ENCODE measurements at regions not wholly inside any gene's neighbourhood (a gene's known extent, or its start where the extent isn't known, plus 50 kb on each side); places are given as distances from the start of the nearest gene placed in this dataset.

GRCh38 chr13:23957981-23958380, 60.7 kb upstream of the C1QTNF9B start:
- H3K9me3 ChIP-seq (ENCODE audit: control insufficient read depth in 2 of 2, insufficient read depth in 1 of 2, low read depth in 1 of 2, low read length in 1 of 2): no peaks in the 10 kb centered on the region
- DNase-seq: no peak
- peaks cover 0 to 8% (median 0%) of the 10 kb centered on the region in 3 donors for H3K4me1 ChIP-seq (ENCODE audit: control insufficient read depth in 3 of 3, insufficient read depth in 2 of 3, low read depth in 1 of 3, low read length in 2 of 3)
- H3K36me3 ChIP-seq (ENCODE audit: control insufficient read depth in 3 of 3, insufficient read depth in 2 of 3, low read depth in 1 of 3, low read length in 3 of 3): no peaks in the 10 kb centered on the region
- no peak for FAIRE-seq
- no peaks in the 10 kb centered on the region for H3K27me3 ChIP-seq (ENCODE audit: control insufficient read depth in 3 of 3, insufficient read depth in 3 of 3, low read length in 3 of 3)
- H3K4me3 ChIP-seq (ENCODE audit: low read depth in 1 of 3, low read length in 3 of 3): no peak overlapping the region
- H3K27ac ChIP-seq (ENCODE audit: low read depth in 1 of 3, low read length in 2 of 3): no peak overlapping the region
- 89 to 94% (median 94%) methylated on average over 4 of the region's 4 CpGs for WGBS, 3 donors

GRCh38 chr13:23959231-23959862, 62.0 kb upstream of the C1QTNF9B start:
- H3K27ac ChIP-seq (ENCODE audit: low read depth in 1 of 3, low read length in 2 of 3): no peak overlapping the region
- H3K36me3 ChIP-seq (ENCODE audit: control insufficient read depth in 3 of 3, insufficient read depth in 2 of 3, low read depth in 1 of 3, low read length in 3 of 3): no peaks in the 10 kb centered on the region
- WGBS, 3 donors: 69 to 76% (median 74%) methylated on average over 2 of the region's 2 CpGs
- FAIRE-seq: no peak
- no peaks in the 10 kb centered on the region for H3K9me3 ChIP-seq (ENCODE audit: control insufficient read depth in 2 of 2, insufficient read depth in 1 of 2, low read depth in 1 of 2, low read length in 1 of 2)
- peaks cover 0 to 8% (median 4%) of the 10 kb centered on the region in 3 donors for H3K4me1 ChIP-seq (ENCODE audit: control insufficient read depth in 3 of 3, insufficient read depth in 2 of 3, low read depth in 1 of 3, low read length in 2 of 3)
- no peaks in the 10 kb centered on the region for H3K27me3 ChIP-seq (ENCODE audit: control insufficient read depth in 3 of 3, insufficient read depth in 3 of 3, low read length in 3 of 3)
- no peak for DNase-seq
- no peak overlapping the region for H3K4me3 ChIP-seq (ENCODE audit: low read depth in 1 of 3, low read length in 3 of 3)

GRCh38 chr13:23960566-23961156, 63.4 kb upstream of the C1QTNF9B start:
- peak; percentile 44 to 56 for DNase-seq
- Histone ChIP-seq H3K9me3 (ENCODE audit: control insufficient read depth in 2 of 2, insufficient read depth in 1 of 2, low read depth in 1 of 2, low read length in 1 of 2) (no peaks in the 10 kb centered on the region), H3K27me3 (ENCODE audit: control insufficient read depth in 3 of 3, insufficient read depth in 3 of 3, low read length in 3 of 3) (no peaks in the 10 kb centered on the region), H3K27ac (ENCODE audit: low read depth in 1 of 3, low read length in 2 of 3) (no peak overlapping the region), H3K36me3 (ENCODE audit: control insufficient read depth in 3 of 3, insufficient read depth in 2 of 3, low read depth in 1 of 3, low read length in 3 of 3) (no peaks in the 10 kb centered on the region), H3K4me3 (ENCODE audit: low read depth in 1 of 3, low read length in 3 of 3) (no peak overlapping the region), H3K4me1 (ENCODE audit: control insufficient read depth in 3 of 3, insufficient read depth in 2 of 3, low read depth in 1 of 3, low read length in 2 of 3) (peaks cover 0 to 6% (median 4%) of the 10 kb centered on the region in 3 donors)
- FAIRE-seq: no peak
- 71 to 84% (median 73%) methylated on average over 1 of the region's 1 CpG for WGBS, 3 donors

GRCh38 chr13:23963184-23963931, 66.1 kb upstream of the C1QTNF9B start:
- no peak for FAIRE-seq
- WGBS, 3 donors: 52 to 69% (median 53%) methylated on average over 7 of the region's 7 CpGs
- no peaks in the 10 kb centered on the region for H3K9me3 ChIP-seq (ENCODE audit: control insufficient read depth in 2 of 2, insufficient read depth in 1 of 2, low read depth in 1 of 2, low read length in 1 of 2)
- H3K27me3 ChIP-seq (ENCODE audit: control insufficient read depth in 3 of 3, insufficient read depth in 3 of 3, low read length in 3 of 3): no peaks in the 10 kb centered on the region
- H3K36me3 ChIP-seq (ENCODE audit: control insufficient read depth in 3 of 3, insufficient read depth in 2 of 3, low read depth in 1 of 3, low read length in 3 of 3): no peaks in the 10 kb centered on the region
- H3K4me3 ChIP-seq (ENCODE audit: low read depth in 1 of 3, low read length in 3 of 3): no peak overlapping the region
- DNase-seq: no peak
- H3K4me1 ChIP-seq (ENCODE audit: control insufficient read depth in 3 of 3, insufficient read depth in 2 of 3, low read depth in 1 of 3, low read length in 2 of 3): peaks cover 0 to 9% (median 0%) of the 10 kb centered on the region in 3 donors
- H3K27ac ChIP-seq (ENCODE audit: low read depth in 1 of 3, low read length in 2 of 3): no peak overlapping the region

- Histone ChIP-seq H3K27me3 (ENCODE audit: control insufficient read depth in 3 of 3, insufficient read depth in 3 of 3, low read length in 3 of 3) (no peaks in the 10 kb centered on the region), H3K9me3 (ENCODE audit: control insufficient read depth in 2 of 2, insufficient read depth in 1 of 2, low read depth in 1 of 2, low read length in 1 of 2) (no peaks in the 10 kb centered on the region), H3K4me1 (ENCODE audit: control insufficient read depth in 3 of 3, insufficient read depth in 2 of 3, low read depth in 1 of 3, low read length in 2 of 3) (peaks cover 0 to 9% (median 0%) of the 10 kb centered on the region in 3 donors), H3K36me3 (ENCODE audit: control insufficient read depth in 3 of 3, insufficient read depth in 2 of 3, low read depth in 1 of 3, low read length in 3 of 3) (no peaks in the 10 kb centered on the region), H3K4me3 (ENCODE audit: low read depth in 1 of 3, low read length in 3 of 3) (no peak overlapping the region), H3K27ac (ENCODE audit: low read depth in 1 of 3, low read length in 2 of 3) (no peak overlapping the region)
- FAIRE-seq (no peak), DNase-seq (peak in 1 of 2 donors; percentile 32)
- 17 to 38% (median 22%) methylated on average over 2 of the region's 2 CpGs for WGBS, 3 donors
Observed at GRCh38 chr13:23963947-23964346, 66.6 kb upstream of the C1QTNF9B start.

DNA sequence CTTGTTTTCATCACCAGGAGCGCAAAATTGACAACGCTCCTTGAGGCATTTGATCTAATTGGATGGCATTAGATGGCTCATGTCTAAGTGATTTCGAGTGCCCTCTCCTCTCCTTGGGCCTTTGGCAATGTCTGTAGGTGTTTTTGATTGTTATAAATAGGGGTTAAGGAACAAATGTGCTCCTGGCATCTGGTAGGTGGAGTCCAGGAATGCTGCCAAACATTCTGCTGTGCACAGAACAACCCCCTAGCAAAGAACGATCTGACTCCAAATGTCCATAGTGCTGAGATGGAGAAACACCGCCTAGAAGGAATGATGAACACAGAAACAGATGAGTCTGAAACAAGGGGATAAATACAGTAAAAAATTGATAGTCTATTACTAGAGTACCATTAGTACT, 68.0 kb upstream of the C1QTNF9B start:
- H3K27me3 ChIP-seq (ENCODE audit: control insufficient read depth in 3 of 3, insufficient read depth in 3 of 3, low read length in 3 of 3): no peaks in the 10 kb centered on the region
- H3K9me3 ChIP-seq (ENCODE audit: control insufficient read depth in 2 of 2, insufficient read depth in 1 of 2, low read depth in 1 of 2, low read length in 1 of 2): no peaks in the 10 kb centered on the region
- DNase-seq (no peak), FAIRE-seq (no peak)
- 66 to 79% (median 70%) methylated on average over 5 of the region's 5 CpGs for WGBS, 3 donors
- no peak overlapping the region for H3K27ac ChIP-seq (ENCODE audit: low read depth in 1 of 3, low read length in 2 of 3)
- no peak overlapping the region for H3K4me3 ChIP-seq (ENCODE audit: low read depth in 1 of 3, low read length in 3 of 3)
- H3K4me1 ChIP-seq (ENCODE audit: control insufficient read depth in 3 of 3, insufficient read depth in 2 of 3, low read depth in 1 of 3, low read length in 2 of 3): peaks cover 0 to 9% (median 0%) of the 10 kb centered on the region in 3 donors
- no peaks in the 10 kb centered on the region for H3K36me3 ChIP-seq (ENCODE audit: control insufficient read depth in 3 of 3, insufficient read depth in 2 of 3, low read depth in 1 of 3, low read length in 3 of 3)

DNA sequence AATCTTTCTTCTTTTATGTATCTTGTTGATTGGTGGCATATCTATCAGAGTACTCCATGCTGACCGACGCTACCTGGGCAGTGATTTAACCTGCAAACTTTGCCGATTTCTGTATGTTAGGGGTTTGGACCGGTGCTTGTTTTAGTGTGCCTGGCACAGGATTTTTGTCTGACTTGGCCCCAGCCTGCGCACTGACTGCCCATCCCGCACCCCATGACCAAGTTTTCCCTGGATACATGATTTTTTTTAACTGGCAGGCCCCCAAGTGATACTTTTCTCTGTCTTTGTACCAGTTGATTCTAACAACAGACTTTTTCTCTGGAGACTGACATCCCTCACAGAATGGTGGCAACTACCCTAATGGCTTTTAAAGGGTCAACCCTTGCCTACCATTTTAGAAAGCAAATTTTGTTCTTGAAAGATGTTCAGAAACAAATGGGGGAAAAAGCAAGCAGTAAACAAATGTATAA, 69.0 kb upstream of the C1QTNF9B start:
- no peak overlapping the region for H3K4me3 ChIP-seq (ENCODE audit: low read depth in 1 of 3, low read length in 3 of 3)
- no peak for FAIRE-seq
- peak overlapping the region in 2 of 3 donors; percentile 32 to 70 for H3K27ac ChIP-seq (ENCODE audit: low read depth in 1 of 3, low read length in 2 of 3)
- no peaks in the 10 kb centered on the region for H3K27me3 ChIP-seq (ENCODE audit: control insufficient read depth in 3 of 3, insufficient read depth in 3 of 3, low read length in 3 of 3)
- DNase-seq: no peak
- no peaks in the 10 kb centered on the region for H3K36me3 ChIP-seq (ENCODE audit: control insufficient read depth in 3 of 3, insufficient read depth in 2 of 3, low read depth in 1 of 3, low read length in 3 of 3)
- no peaks in the 10 kb centered on the region for H3K9me3 ChIP-seq (ENCODE audit: control insufficient read depth in 2 of 2, insufficient read depth in 1 of 2, low read depth in 1 of 2, low read length in 1 of 2)
- peaks cover 0 to 9% (median 0%) of the 10 kb centered on the region in 3 donors for H3K4me1 ChIP-seq (ENCODE audit: control insufficient read depth in 3 of 3, insufficient read depth in 2 of 3, low read depth in 1 of 3, low read length in 2 of 3)
- WGBS, 3 donors: 84 to 85% (median 85%) methylated on average over 6 of the region's 6 CpGs

- H3K9me3 ChIP-seq (ENCODE audit: control insufficient read depth in 2 of 2, insufficient read depth in 1 of 2, low read depth in 1 of 2, low read length in 1 of 2): no peaks in the 10 kb centered on the region
- peaks cover 0 to 9% (median 0%) of the 10 kb centered on the region in 3 donors for H3K4me1 ChIP-seq (ENCODE audit: control insufficient read depth in 3 of 3, insufficient read depth in 2 of 3, low read depth in 1 of 3, low read length in 2 of 3)
- no peaks in the 10 kb centered on the region for H3K36me3 ChIP-seq (ENCODE audit: control insufficient read depth in 3 of 3, insufficient read depth in 2 of 3, low read depth in 1 of 3, low read length in 3 of 3)
- 19 to 41% (median 28%) methylated on average over 11 of the region's 11 CpGs for WGBS, 3 donors
- peak overlapping the region in 2 of 3 donors; percentile 22 to 54 for H3K4me3 ChIP-seq (ENCODE audit: low read depth in 1 of 3, low read length in 3 of 3)
- DNase-seq (peak; percentile 52 to 69), FAIRE-seq (no peak)
- peak overlapping the region; percentile 9 to 96 (median 71) for H3K27ac ChIP-seq (ENCODE audit: low read depth in 1 of 3, low read length in 2 of 3)
- H3K27me3 ChIP-seq (ENCODE audit: control insufficient read depth in 3 of 3, insufficient read depth in 3 of 3, low read length in 3 of 3): no peaks in the 10 kb centered on the region
Observed at GRCh38 chr13:23966691-23967615, 69.7 kb upstream of the C1QTNF9B start.

All from small intestine (tissue), 7 donors.